Fibroblast of lung (primary cell): ENCODE measurements at regions not wholly inside any gene's neighbourhood (a gene's known extent, or its start where the extent isn't known, plus 50 kb on each side); places are given as distances from the start of the nearest gene placed in this dataset.

ENCODE experiments used
- EZH2 ChIP-seq: IDR thresholded peaks from 2 replicates; pipeline ENCODE4 v1.5.1; 2012; ENCODE audit warnings: low read length, control low read depth, mild to moderate bottlenecking; ENCODE audit errors: missing control alignments
- TF ChIP-seq, protein P1 (sequence below), 2 donors: IDR thresholded peaks in 1 of 2; conservative IDR thresholded peaks in 1 of 2; 1 replicate in 1 of 2; 2 replicates in 1 of 2; pipeline ENCODE4 v1.5.1; 2011 to 2012; ENCODE audit warnings: low read length in 2 of 2, control low read depth in 1 of 2, inconsistent platforms in 1 of 2, low read depth in 1 of 2, mild to moderate bottlenecking in 1 of 2

GRCh38 chr7:149655784-149656183, 117.6 kb downstream of the ZNF467 start:
- TF ChIP-seq, protein P1, sequence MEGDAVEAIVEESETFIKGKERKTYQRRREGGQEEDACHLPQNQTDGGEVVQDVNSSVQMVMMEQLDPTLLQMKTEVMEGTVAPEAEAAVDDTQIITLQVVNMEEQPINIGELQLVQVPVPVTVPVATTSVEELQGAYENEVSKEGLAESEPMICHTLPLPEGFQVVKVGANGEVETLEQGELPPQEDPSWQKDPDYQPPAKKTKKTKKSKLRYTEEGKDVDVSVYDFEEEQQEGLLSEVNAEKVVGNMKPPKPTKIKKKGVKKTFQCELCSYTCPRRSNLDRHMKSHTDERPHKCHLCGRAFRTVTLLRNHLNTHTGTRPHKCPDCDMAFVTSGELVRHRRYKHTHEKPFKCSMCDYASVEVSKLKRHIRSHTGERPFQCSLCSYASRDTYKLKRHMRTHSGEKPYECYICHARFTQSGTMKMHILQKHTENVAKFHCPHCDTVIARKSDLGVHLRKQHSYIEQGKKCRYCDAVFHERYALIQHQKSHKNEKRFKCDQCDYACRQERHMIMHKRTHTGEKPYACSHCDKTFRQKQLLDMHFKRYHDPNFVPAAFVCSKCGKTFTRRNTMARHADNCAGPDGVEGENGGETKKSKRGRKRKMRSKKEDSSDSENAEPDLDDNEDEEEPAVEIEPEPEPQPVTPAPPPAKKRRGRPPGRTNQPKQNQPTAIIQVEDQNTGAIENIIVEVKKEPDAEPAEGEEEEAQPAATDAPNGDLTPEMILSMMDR (conservative IDR thresholded peaks at IDR 0.05 in 1 of 2, IDR thresholded peaks at IDR 0.05 in 1 of 2; ENCODE audit: low read depth in 1 of 2, low read length in 2 of 2): no peak
- no peak for TF ChIP-seq EZH2
